Fibroblast of gingiva (primary cell): ENCODE measurements at regions not wholly inside any gene's neighbourhood (a gene's known extent, or its start where the extent isn't known, plus 50 kb on each side); places are given as distances from the start of the nearest gene placed in this dataset.
"Not testable (repeated sequence)": the region's sequence is repeated elsewhere in the genome, so short reads cannot be mapped to it uniquely, and the experiment has no call there.

Experiments used
- DNase-seq: peaks from one replicate; pipeline ENCODE4 v3.0.0-alpha.2; 2011; ENCODE audit warnings: low read depth

- no peak for DNase-seq
Observed at GRCh38 chr9:84054341-84055010, 73.9 kb downstream of the RMI1 start.

- DNase-seq, result no peak
Observed at GRCh38 chr9:84057662-84058061, 77.1 kb downstream of the RMI1 start.

GRCh38 chr9:84059936-84060335 is 79.3 kb downstream of the RMI1 start:
- no peak for DNase-seq

GRCh38 chr9:84061613-84062193 is 81.1 kb downstream of the RMI1 start:
- DNase-seq, result no peak

- no peak for DNase-seq
Observed at GRCh38 chr9:84062538-84062937, 81.9 kb downstream of the RMI1 start.

- DNase-seq, result no peak
Observed at GRCh38 chr9:84067821-84068220, 87.2 kb downstream of the RMI1 start.

GRCh38 chr9:84068872-84069271 is 88.3 kb downstream of the RMI1 start:
- no peak for DNase-seq

- DNase-seq, result no peak
Observed at GRCh38 chr9:84070590-84070989, 90.0 kb downstream of the RMI1 start.

- no peak for DNase-seq
Observed at GRCh38 chr9:84072621-84073180, 92.1 kb downstream of the RMI1 start.

- DNase-seq, result no peak
Observed at GRCh38 chr9:84075004-84075403, 94.4 kb downstream of the RMI1 start.

- no peak for DNase-seq
Observed at GRCh38 chr9:84076384-84076783, 95.8 kb downstream of the RMI1 start.

GRCh38 chr9:84077816-84078215 is 97.2 kb downstream of the RMI1 start:
- DNase-seq, result not testable (repeated sequence)

- DNase-seq, result no peak
Observed at GRCh38 chr9:84079994-84080393, 99.4 kb downstream of the RMI1 start.

- DNase-seq, result no peak
Observed at GRCh38 chr9:84101964-84102632, 121.5 kb downstream of the RMI1 start.

- DNase-seq, result no peak
Observed at GRCh38 chr9:84103651-84104377, 123.2 kb downstream of the RMI1 start.

GRCh38 chr9:84107081-84107480 is 126.5 kb downstream of the RMI1 start:
- DNase-seq, result no peak

- DNase-seq, result no peak
Observed at GRCh38 chr9:84107995-84108394, 127.4 kb downstream of the RMI1 start.

- no peak for DNase-seq
Observed at GRCh38 chr9:84111726-84112125, 131.1 kb downstream of the RMI1 start.

- peak; percentile 23 for DNase-seq
Observed at GRCh38 chr9:84121991-84122523, 141.5 kb downstream of the RMI1 start.

GRCh38 chr9:84122572-84122971 is 142.0 kb downstream of the RMI1 start:
- no peak for DNase-seq

GRCh38 chr9:84123648-84124406 is 143.2 kb downstream of the RMI1 start:
- no peak for DNase-seq
